HEK293 (cell line): ENCODE measurements at regions not wholly inside any gene's neighbourhood (a gene's known extent, or its start where the extent isn't known, plus 50 kb on each side); places are given as distances from the start of the nearest gene placed in this dataset.

Experiments used
- CTCF ChIA-PET: fragments of 350-600 bp; formaldehyde crosslinking; extraction: SDS; loops from one replicate; lab custom pipeline; 2021; ENCODE audit warnings: antibody characterized with exemption; lab: Yijun Ruan, JAX
- POLR2A ChIA-PET: fragments of 300-600 bp; formaldehyde crosslinking; extraction: SDS; loops from one replicate; lab custom pipeline; 2020; ENCODE audit warnings: antibody characterized with exemption, inconsistent platforms; lab: Yijun Ruan, JAX
- H3K27ac ChIP-seq: fragments of 200-500 bp; sonication (Bioruptor generic); 2 replicates; pipeline ENCODE4 v1.5.1; 2014; ENCODE audit warnings: low read depth, low read length, control low read depth, inconsistent platforms; ENCODE audit errors: extremely low read depth
- H3K36me3 ChIP-seq, 2 experiments: fragments of 200-500 bp in 1 of 2; sonication (Bioruptor generic) in 1 of 2; 1 replicate in 1 of 2; 2 replicates in 1 of 2; pipeline ENCODE4 v1.5.1; 2014 to 2017; ENCODE audit warnings: inconsistent platforms in 2 of 2, low read length in 2 of 2; ENCODE audit not compliant: control insufficient read depth in 2 of 2, insufficient read depth in 1 of 2
- H3K4me1 ChIP-seq: fragments of 200-500 bp; sonication (Bioruptor generic); 2 replicates; pipeline ENCODE4 v1.5.1; 2014; ENCODE audit warnings: mild to moderate bottlenecking, low read length, inconsistent platforms; ENCODE audit not compliant: control insufficient read depth, insufficient read depth
- H3K4me3 ChIP-seq: 2 replicates; pipeline ENCODE4 v1.5.1; 2011; ENCODE audit warnings: low read depth, mild to moderate bottlenecking, control low read depth, low read length, moderate library complexity
- H3K9me3 ChIP-seq: fragments of 200-500 bp; sonication (Bioruptor generic); 2 replicates; pipeline ENCODE4 v1.5.1; 2014; ENCODE audit warnings: low read depth, low read length, inconsistent platforms; ENCODE audit not compliant: control insufficient read depth, insufficient read depth
- GLI2 ChIP-seq: fragments of 450-650 bp; formaldehyde crosslinking; IDR thresholded peaks from 2 replicates; pipeline ENCODE4; 2017; ENCODE audit warnings: missing biosample characterization, missing genetic modification characterization, low read depth, borderline replicate concordance
- OVOL3 ChIP-seq: fragments of 450-650 bp; formaldehyde crosslinking; IDR thresholded peaks from 2 replicates; pipeline ENCODE4 v1.5.1; 2016; ENCODE audit warnings: missing biosample characterization, missing genetic modification characterization
- SP7 ChIP-seq: fragments of 450-650 bp; formaldehyde crosslinking; IDR thresholded peaks from 2 replicates; pipeline ENCODE4 v1.5.1; 2016; ENCODE audit warnings: missing biosample characterization, missing genetic modification characterization
- ZFHX2 ChIP-seq: fragments of 450-650 bp; formaldehyde crosslinking; conservative IDR thresholded peaks from 2 replicates; pipeline ENCODE4 v1.5.1; 2016; ENCODE audit warnings: missing biosample characterization, missing genetic modification characterization
- ZFP41 ChIP-seq: fragments of 450-650 bp; formaldehyde crosslinking; IDR thresholded peaks from 2 replicates; pipeline ENCODE4 v1.5.1; 2016; ENCODE audit warnings: missing biosample characterization, missing genetic modification characterization, borderline replicate concordance
- ZNF121 ChIP-seq: fragments of 450-650 bp; formaldehyde crosslinking; IDR thresholded peaks from 2 replicates; pipeline ENCODE4 v1.5.1; 2016; ENCODE audit warnings: missing biosample characterization, missing genetic modification characterization
- ZNF140 ChIP-seq: fragments of 450-650 bp; formaldehyde crosslinking; IDR thresholded peaks from 2 replicates; pipeline ENCODE4 v1.5.1; 2016; ENCODE audit warnings: missing biosample characterization, missing genetic modification characterization
- ZNF211 ChIP-seq: fragments of 450-650 bp; formaldehyde crosslinking; IDR thresholded peaks from 2 replicates; pipeline ENCODE4 v1.5.1; 2016; ENCODE audit warnings: low read depth, missing biosample characterization, missing genetic modification characterization
- ZNF501 ChIP-seq: fragments of 450-650 bp; formaldehyde crosslinking; IDR thresholded peaks from 2 replicates; pipeline ENCODE4 v1.5.1; 2016; ENCODE audit warnings: missing biosample characterization, missing genetic modification characterization
- ZNF654 ChIP-seq: fragments of 450-650 bp; formaldehyde crosslinking; IDR thresholded peaks from 2 replicates; pipeline ENCODE4 v1.5.1; 2016; ENCODE audit warnings: low read depth, missing biosample characterization, missing genetic modification characterization
- ZNF670 ChIP-seq: fragments of 450-650 bp; formaldehyde crosslinking; IDR thresholded peaks from 2 replicates; pipeline ENCODE4 v1.5.1; 2016; ENCODE audit warnings: missing biosample characterization, missing genetic modification characterization, low read depth
- TF ChIP-seq, protein P1 (sequence below): fragments of 450-650 bp; formaldehyde crosslinking; IDR thresholded peaks from 2 replicates; pipeline ENCODE4 v1.5.1; 2016; ENCODE audit warnings: missing biosample characterization, missing genetic modification characterization
- TF ChIP-seq, protein P2 (sequence below): fragments of 450-650 bp; formaldehyde crosslinking; IDR thresholded peaks from 2 replicates; pipeline ENCODE4 v1.5.1; 2016; ENCODE audit warnings: missing biosample characterization, missing genetic modification characterization
- TF ChIP-seq, protein P3 (sequence below): fragments of 450-650 bp; IDR thresholded peaks from 2 replicates; pipeline ENCODE4 v1.5.1; 2018; ENCODE audit warnings: missing biosample characterization, mild to moderate bottlenecking, missing genetic modification characterization

DNA sequence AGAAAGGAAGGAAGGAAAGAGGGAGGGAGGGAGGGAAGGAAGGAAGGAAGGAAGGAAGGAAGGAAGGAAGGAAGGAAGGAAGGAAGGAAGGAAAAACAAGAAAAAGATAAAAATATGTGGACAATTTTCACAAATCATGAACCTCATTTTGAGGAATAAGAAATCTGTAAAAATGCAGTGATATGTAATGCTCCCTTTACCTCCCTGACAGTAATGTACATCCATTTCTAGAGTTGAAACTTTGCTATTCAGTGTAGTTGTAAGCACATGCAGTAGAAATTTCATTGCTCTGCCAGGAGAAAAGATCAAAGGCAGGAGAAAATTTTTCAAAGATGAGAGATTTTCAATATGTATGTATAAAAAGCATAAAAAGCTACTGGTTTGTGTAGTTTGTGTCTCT, 189.5 kb upstream of the MYO3A start:
- no peaks in the 10 kb centered on the region; the same call in 1 of the 2 replicates for H3K4me1 ChIP-seq
- ChIA-PET POLR2A (no interaction called here), CTCF (interaction anchor here (1.2 to 1.4 kb wide), 2 partner anchors 14 to 32 kb away, joined by 3 read pairs; no protein-coding TSS in a partner anchor)
- TF ChIP-seq ZNF121 (tag by site-specific recombination) (no peak), ZNF140 (tag by site-specific recombination) (no peak), OVOL3 (tag by site-specific recombination) (no peak), GLI2 (no peak), ZNF501 (tag by site-specific recombination) (no peak), ZNF654 (tag by site-specific recombination) (no peak), ZFP41 (tag by site-specific recombination) (no peak), ZNF670 (no peak)
- TF ChIP-seq, protein P1, sequence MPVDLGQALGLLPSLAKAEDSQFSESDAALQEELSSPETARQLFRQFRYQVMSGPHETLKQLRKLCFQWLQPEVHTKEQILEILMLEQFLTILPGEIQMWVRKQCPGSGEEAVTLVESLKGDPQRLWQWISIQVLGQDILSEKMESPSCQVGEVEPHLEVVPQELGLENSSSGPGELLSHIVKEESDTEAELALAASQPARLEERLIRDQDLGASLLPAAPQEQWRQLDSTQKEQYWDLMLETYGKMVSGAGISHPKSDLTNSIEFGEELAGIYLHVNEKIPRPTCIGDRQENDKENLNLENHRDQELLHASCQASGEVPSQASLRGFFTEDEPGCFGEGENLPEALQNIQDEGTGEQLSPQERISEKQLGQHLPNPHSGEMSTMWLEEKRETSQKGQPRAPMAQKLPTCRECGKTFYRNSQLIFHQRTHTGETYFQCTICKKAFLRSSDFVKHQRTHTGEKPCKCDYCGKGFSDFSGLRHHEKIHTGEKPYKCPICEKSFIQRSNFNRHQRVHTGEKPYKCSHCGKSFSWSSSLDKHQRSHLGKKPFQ (tag by site-specific recombination): no peak
- TF ChIP-seq, protein P2, sequence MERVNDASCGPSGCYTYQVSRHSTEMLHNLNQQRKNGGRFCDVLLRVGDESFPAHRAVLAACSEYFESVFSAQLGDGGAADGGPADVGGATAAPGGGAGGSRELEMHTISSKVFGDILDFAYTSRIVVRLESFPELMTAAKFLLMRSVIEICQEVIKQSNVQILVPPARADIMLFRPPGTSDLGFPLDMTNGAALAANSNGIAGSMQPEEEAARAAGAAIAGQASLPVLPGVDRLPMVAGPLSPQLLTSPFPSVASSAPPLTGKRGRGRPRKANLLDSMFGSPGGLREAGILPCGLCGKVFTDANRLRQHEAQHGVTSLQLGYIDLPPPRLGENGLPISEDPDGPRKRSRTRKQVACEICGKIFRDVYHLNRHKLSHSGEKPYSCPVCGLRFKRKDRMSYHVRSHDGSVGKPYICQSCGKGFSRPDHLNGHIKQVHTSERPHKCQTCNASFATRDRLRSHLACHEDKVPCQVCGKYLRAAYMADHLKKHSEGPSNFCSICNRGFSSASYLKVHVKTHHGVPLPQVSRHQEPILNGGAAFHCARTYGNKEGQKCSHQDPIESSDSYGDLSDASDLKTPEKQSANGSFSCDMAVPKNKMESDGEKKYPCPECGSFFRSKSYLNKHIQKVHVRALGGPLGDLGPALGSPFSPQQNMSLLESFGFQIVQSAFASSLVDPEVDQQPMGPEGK (tag by site-specific recombination): no peak
- no peaks in the 10 kb centered on the region for H3K36me3 ChIP-seq
- no peak overlapping the region for H3K27ac ChIP-seq
- no peak overlapping the region for H3K4me3 ChIP-seq
- H3K9me3 ChIP-seq: no peaks in the 10 kb centered on the region

DNA sequence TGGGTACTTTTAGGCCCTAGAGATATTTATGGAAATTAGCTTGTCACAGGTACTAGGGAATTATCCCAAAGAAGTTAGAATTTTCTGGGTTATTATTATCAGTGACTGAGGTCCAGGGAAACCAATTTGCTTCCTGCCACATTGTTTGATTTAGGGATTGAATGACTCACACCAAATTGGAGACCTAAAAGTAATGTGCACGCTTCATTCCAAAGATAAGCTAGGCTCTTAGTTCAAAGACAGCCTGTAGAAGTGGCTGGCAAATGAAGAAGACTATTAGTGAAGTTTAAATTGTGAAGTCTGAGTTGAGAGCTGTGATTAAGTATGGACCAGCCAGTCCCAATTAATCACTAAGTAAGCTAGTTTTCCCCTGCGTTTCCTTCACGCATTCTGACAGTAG, 188.1 kb upstream of the MYO3A start:
- no peaks in the 10 kb centered on the region for H3K9me3 ChIP-seq
- no peak overlapping the region for H3K4me3 ChIP-seq
- POLR2A ChIA-PET: no interaction called here
- no peak overlapping the region for H3K27ac ChIP-seq
- CTCF ChIA-PET: interaction anchor here (1.7 to 4.4 kb wide), 2 partner anchors 12 to 20 kb away, joined by 6 to 20 read pairs; no protein-coding TSS in a partner anchor
- 0 out of 2 replicates have a peak, but pooled peaks have one; percentile 16 for TF ChIP-seq SP7 (tag by site-specific recombination)
- TF ChIP-seq, protein P3, sequence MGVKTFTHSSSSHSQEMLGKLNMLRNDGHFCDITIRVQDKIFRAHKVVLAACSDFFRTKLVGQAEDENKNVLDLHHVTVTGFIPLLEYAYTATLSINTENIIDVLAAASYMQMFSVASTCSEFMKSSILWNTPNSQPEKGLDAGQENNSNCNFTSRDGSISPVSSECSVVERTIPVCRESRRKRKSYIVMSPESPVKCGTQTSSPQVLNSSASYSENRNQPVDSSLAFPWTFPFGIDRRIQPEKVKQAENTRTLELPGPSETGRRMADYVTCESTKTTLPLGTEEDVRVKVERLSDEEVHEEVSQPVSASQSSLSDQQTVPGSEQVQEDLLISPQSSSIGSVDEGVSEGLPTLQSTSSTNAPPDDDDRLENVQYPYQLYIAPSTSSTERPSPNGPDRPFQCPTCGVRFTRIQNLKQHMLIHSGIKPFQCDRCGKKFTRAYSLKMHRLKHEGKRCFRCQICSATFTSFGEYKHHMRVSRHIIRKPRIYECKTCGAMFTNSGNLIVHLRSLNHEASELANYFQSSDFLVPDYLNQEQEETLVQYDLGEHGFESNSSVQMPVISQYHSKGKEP (tag by site-specific recombination): no peak
- TF ChIP-seq, all 188 proteins: peak for 1
- no peaks in the 10 kb centered on the region for H3K36me3 ChIP-seq
- H3K4me1 ChIP-seq: no peaks in the 10 kb centered on the region; the same call in 1 of the 2 replicates

DNA sequence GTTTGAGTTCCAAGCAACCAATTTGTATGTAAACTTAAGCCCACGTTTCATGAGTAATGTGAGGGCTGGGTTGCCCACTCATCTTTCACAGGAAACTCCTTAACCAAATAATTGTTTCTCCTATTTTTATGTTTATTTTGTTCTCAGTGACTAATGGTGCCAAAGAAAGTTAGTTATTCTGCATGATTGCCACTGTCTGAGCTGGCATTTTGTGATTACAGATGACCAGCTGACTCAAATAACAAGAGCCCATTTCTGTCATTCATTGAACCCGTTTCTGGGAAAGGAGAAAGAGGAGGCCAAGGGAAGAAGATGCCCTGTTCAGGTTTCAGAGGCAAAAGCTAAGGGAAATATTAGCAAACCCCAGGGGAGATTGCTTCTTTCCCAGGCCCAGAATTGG, 186.9 kb upstream of the MYO3A start:
- Histone ChIP-seq H3K27ac (no peak overlapping the region), H3K36me3 (no peaks in the 10 kb centered on the region), H3K9me3 (no peaks in the 10 kb centered on the region), H3K4me1 (no peaks in the 10 kb centered on the region; the same call in 1 of the 2 replicates), H3K4me3 (no peak overlapping the region)
- ChIA-PET CTCF (interaction anchor here (1.7 to 4.4 kb wide), 2 partner anchors 11 to 21 kb away, joined by 6 to 20 read pairs; no protein-coding TSS in a partner anchor), POLR2A (no interaction called here)
- TF ChIP-seq ZNF211 (tag by site-specific recombination) (no peak), ZFHX2 (peak; percentile 30; the same call in 1 of the 2 replicates)
